Esophagus squamous epithelium (tissue), 5 donors: ENCODE measurements at regions not wholly inside any gene's neighbourhood (a gene's known extent, or its start where the extent isn't known, plus 50 kb on each side); places are given as distances from the start of the nearest gene placed in this dataset.

ENCODE experiments used
- DNase-seq: peaks from one replicate; lab custom pipeline; 2025; lab: John Stamatoyannopoulos, UW
- H3K27ac ChIP-seq, 4 donors: fragments of 200-600 bp; sonication (generic); one replicate each; pipeline ENCODE4 v1.5.1; 2016 to 2019; ENCODE audit warnings: mild to moderate bottlenecking in 1 of 4
- H3K27me3 ChIP-seq, 4 donors: fragments of 200-600 bp; sonication (generic); 1 replicate in 3 of 4; 2 replicates in 1 of 4; pipeline versions ENCODE4 v1.5.1 to v1.6.0; 2017 to 2021; ENCODE audit warnings: antibody characterized with exemption in 1 of 4
- H3K36me3 ChIP-seq, 3 donors: fragments of 200-600 bp; sonication (generic); one replicate each; pipeline ENCODE4 v1.5.1; 2016 to 2019
- H3K4me1 ChIP-seq, 3 donors: fragments of 200-600 bp; sonication (generic); one replicate each; pipeline ENCODE4 v1.5.1; 2017 to 2019
- H3K4me3 ChIP-seq, 4 donors: fragments of 200-600 bp; sonication (generic); 1 replicate in 3 of 4; 2 replicates in 1 of 4; pipeline ENCODE4 v1.5.1; 2016 to 2019; ENCODE audit warnings: mild to moderate bottlenecking in 2 of 4, moderate library complexity in 1 of 4
- H3K9me3 ChIP-seq, 3 donors: fragments of 200-600 bp; sonication (generic); one replicate each; pipeline ENCODE4 v1.5.1; 2016 to 2019
- CTCF ChIP-seq, 6 experiments: fragments of 450-650 bp in 4 of 6; fragments of 200-600 bp in 2 of 6; sonication (generic) in 2 of 6; IDR thresholded peaks; one replicate each; pipeline ENCODE4 v1.5.1; 2016 to 2019; ENCODE audit warnings: antibody characterized with exemption in 6 of 6, mild to moderate bottlenecking in 4 of 6, moderate library complexity in 4 of 6
- POLR2A ChIP-seq, 4 donors: fragments of 450-650 bp; IDR thresholded peaks; one replicate each; pipeline ENCODE4 v1.6.1; 2017; ENCODE audit warnings: antibody characterized with exemption in 4 of 4, mild to moderate bottlenecking in 4 of 4, moderate library complexity in 3 of 4
- WGBS, 2 donors: methylation state at CpG; one replicate each; pipeline ENCODE4 v1.1.5; 2018; 5-methylcytosine and 5-hydroxymethylcytosine counted together
- intact Hi-C: fragments of 100-400 bp; cut with DNase I; formaldehyde crosslinking; loops from one replicate; pipeline ENCODE4 v1.15.0; 2022
- donor health status: DM: yes; HTN: yes; CAD: no.

GRCh38 chr7:3206771-3207191, 94.3 kb upstream of the SDK1 start:
- no peak overlapping the region for H3K4me3 ChIP-seq
- no peaks in the 10 kb centered on the region for H3K9me3 ChIP-seq
- no peak overlapping the region for H3K27ac ChIP-seq
- intact Hi-C loops: no loop called here
- peaks cover 3 to 14% (median 7%) of the 10 kb centered on the region in 3 donors for H3K4me1 ChIP-seq
- TF ChIP-seq CTCF (IDR thresholded peaks at IDR 0.05): no peak
- TF ChIP-seq POLR2A (IDR thresholded peaks at IDR 0.05): no peak
- H3K36me3 ChIP-seq: no peaks in the 10 kb centered on the region
- H3K27me3 ChIP-seq: peaks cover 0 to 33% (median 0%) of the 10 kb centered on the region in 4 donors
- 95 to 100% methylated on average over 1 to 3 of the region's 5 CpGs for WGBS, 2 donors
- DNase-seq: no peak

GRCh38 chr7:3207387-3207902, 93.6 kb upstream of the SDK1 start:
- peaks cover 0 to 27% (median 0%) of the 10 kb centered on the region in 4 donors for H3K27me3 ChIP-seq
- peaks cover 3 to 14% (median 7%) of the 10 kb centered on the region in 3 donors for H3K4me1 ChIP-seq
- TF ChIP-seq POLR2A (IDR thresholded peaks at IDR 0.05) (no peak), CTCF (IDR thresholded peaks at IDR 0.05) (no peak)
- no peaks in the 10 kb centered on the region for H3K9me3 ChIP-seq
- DNase-seq: no peak
- no peaks in the 10 kb centered on the region for H3K36me3 ChIP-seq
- H3K4me3 ChIP-seq: no peak overlapping the region
- no peak overlapping the region for H3K27ac ChIP-seq
- WGBS, 2 donors: 67 to 86% methylated on average over 7 to 11 of the region's 11 CpGs
- intact Hi-C loops: no loop called here

GRCh38 chr7:3210531-3210930, 90.5 kb upstream of the SDK1 start:
- WGBS, 2 donors: 100% methylated on average over 2 of the region's 2 CpGs; no CpG with 5 or more reads in 1 of the 2 donors
- no peak overlapping the region for H3K4me3 ChIP-seq
- TF ChIP-seq CTCF (IDR thresholded peaks at IDR 0.05) (no peak), POLR2A (IDR thresholded peaks at IDR 0.05) (no peak)
- H3K4me1 ChIP-seq: peaks cover 0 to under 1% (median 0%) of the 10 kb centered on the region in 3 donors
- intact Hi-C loops: no loop called here
- H3K36me3 ChIP-seq: no peaks in the 10 kb centered on the region
- H3K27me3 ChIP-seq: peaks cover 0 to 17% (median 0%) of the 10 kb centered on the region in 4 donors
- no peaks in the 10 kb centered on the region for H3K9me3 ChIP-seq
- no peak for DNase-seq
- no peak overlapping the region for H3K27ac ChIP-seq

- no peak overlapping the region for H3K4me3 ChIP-seq
- 71 to 88% methylated on average over 4 of the region's 4 CpGs for WGBS, 2 donors
- DNase-seq: no peak
- peaks cover 0 to 28% (median 12%) of the 10 kb centered on the region in 3 donors for H3K4me1 ChIP-seq
- H3K9me3 ChIP-seq: no peaks in the 10 kb centered on the region
- H3K36me3 ChIP-seq: no peaks in the 10 kb centered on the region
- TF ChIP-seq POLR2A (IDR thresholded peaks at IDR 0.05) (no peak), CTCF (IDR thresholded peaks at IDR 0.05) (no peak)
- H3K27me3 ChIP-seq: peaks cover 0 to 5% (median 0%) of the 10 kb centered on the region in 4 donors
- intact Hi-C loops: no loop called here
- no peak overlapping the region for H3K27ac ChIP-seq
Observed at GRCh38 chr7:3214090-3214413, 87.0 kb upstream of the SDK1 start.

GRCh38 chr7:3215624-3216585, 85.1 kb upstream of the SDK1 start:
- H3K9me3 ChIP-seq: no peaks in the 10 kb centered on the region
- no peaks in the 10 kb centered on the region for H3K27me3 ChIP-seq
- H3K4me3 ChIP-seq: no peak overlapping the region
- no peak overlapping the region for H3K27ac ChIP-seq
- no peaks in the 10 kb centered on the region for H3K36me3 ChIP-seq
- 76 to 77% methylated on average over 11 to 13 of the region's 14 CpGs for WGBS, 2 donors
- TF ChIP-seq CTCF (IDR thresholded peaks at IDR 0.05): no peak
- no peak for TF ChIP-seq POLR2A (IDR thresholded peaks at IDR 0.05)
- intact Hi-C loops: no loop called here
- no peak for DNase-seq
- H3K4me1 ChIP-seq: peaks cover 0 to 32% (median 13%) of the 10 kb centered on the region in 3 donors
